ENCODE measurements at regions not wholly inside any gene's neighbourhood (a gene's known extent, or its start where the extent isn't known, plus 50 kb on each side); places are given as distances from the start of the nearest gene placed in this dataset.

DNA sequence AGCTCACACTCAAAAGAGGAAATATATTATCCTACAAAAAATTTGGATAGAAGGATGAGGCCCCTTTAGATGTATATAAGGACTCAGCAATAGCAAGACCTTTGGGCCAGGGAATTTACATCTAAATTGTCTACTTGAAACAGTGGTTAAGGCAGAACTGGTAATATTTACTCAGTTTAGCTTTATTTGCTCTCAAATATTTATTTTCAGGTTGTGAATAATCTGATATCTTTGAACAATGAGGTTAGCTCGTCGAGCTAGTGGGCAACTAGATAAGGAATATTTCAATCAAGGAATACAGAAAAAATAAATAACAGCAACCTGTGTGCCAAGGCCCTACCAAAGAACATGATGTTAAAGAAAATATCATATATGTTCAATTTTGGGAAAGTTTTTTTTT, 966.3 kb downstream of the DTWD2 start:
- Histone ChIP-seq H3K9me3 (ENCODE audit: control insufficient read depth in 2 of 2, insufficient read depth in 1 of 2, low read length in 1 of 2) (no peaks in the 10 kb centered on the region), H3K36me3 (ENCODE audit: control insufficient read depth in 2 of 2, insufficient read depth in 2 of 2, low read length in 1 of 2) (no peaks in the 10 kb centered on the region), H3K4me3 (ENCODE audit: low read length in 2 of 2) (no peak overlapping the region), H3K27ac (ENCODE audit: low read depth in 1 of 2, low read length in 1 of 2) (no peak overlapping the region), H3K4me1 (ENCODE audit: control insufficient read depth in 2 of 2, insufficient read depth in 2 of 2, low read length in 2 of 2) (no peaks in the 10 kb centered on the region), H3K27me3 (ENCODE audit: control insufficient read depth in 2 of 2, insufficient read depth in 1 of 2, low read length in 1 of 2) (no peaks in the 10 kb centered on the region)
- no peak for DNase-seq (ENCODE audit: low read depth in 6 of 9, low spot score in 9 of 9)
- WGBS: 90% methylated on average over 2 of the region's 2 CpGs

DNA sequence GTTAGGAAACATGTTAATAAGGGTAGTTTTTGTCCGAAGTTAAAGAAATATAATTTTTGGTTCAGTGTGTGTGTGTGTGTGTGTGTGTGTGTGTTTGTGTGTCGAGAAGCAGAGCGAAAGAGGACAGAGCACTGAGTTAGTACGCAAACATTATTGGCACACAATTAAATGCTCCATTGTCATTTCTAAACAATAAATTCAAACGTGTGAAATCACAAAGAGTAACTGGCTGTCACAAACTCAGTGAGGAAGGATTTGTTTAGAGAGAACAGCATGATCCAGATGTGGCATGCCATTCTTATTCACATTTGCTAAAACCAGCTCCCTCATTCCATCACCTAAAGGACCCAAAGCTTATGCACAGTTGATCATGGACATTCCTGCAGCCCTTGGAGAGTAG, 970.8 kb downstream of the DTWD2 start:
- H3K4me3 ChIP-seq (ENCODE audit: low read length in 2 of 2): no peak overlapping the region
- 90% methylated on average over 5 of the region's 5 CpGs for WGBS
- H3K27ac ChIP-seq (ENCODE audit: low read depth in 1 of 2, low read length in 1 of 2): no peak overlapping the region
- H3K27me3 ChIP-seq (ENCODE audit: control insufficient read depth in 2 of 2, insufficient read depth in 1 of 2, low read length in 1 of 2): no peaks in the 10 kb centered on the region
- no peak for DNase-seq (ENCODE audit: low read depth in 6 of 9, low spot score in 9 of 9)
- no peaks in the 10 kb centered on the region for H3K4me1 ChIP-seq (ENCODE audit: control insufficient read depth in 2 of 2, insufficient read depth in 2 of 2, low read length in 2 of 2)
- H3K9me3 ChIP-seq (ENCODE audit: control insufficient read depth in 2 of 2, insufficient read depth in 1 of 2, low read length in 1 of 2): no peaks in the 10 kb centered on the region
- no peaks in the 10 kb centered on the region for H3K36me3 ChIP-seq (ENCODE audit: control insufficient read depth in 2 of 2, insufficient read depth in 2 of 2, low read length in 1 of 2)

DNA sequence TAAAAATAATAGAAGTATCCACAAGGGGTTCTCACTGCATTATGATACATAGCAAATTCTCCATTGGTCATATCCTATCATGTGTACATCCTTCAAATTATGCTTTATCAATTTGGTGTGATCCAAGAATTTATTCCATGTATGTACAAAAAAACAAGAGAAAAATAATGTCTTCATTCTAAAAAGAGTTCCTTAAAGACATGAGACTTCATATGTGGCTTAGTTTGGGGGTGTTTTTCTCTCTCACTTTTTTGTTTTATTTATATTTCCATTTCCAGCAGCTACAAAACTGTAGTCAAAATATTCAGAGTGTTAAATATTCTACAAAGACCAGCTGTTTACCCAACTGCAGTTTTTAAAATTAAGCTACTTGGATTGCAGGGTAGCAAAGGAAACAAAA, 972.0 kb downstream of the DTWD2 start:
- H3K27ac ChIP-seq (ENCODE audit: low read depth in 1 of 2, low read length in 1 of 2): no peak overlapping the region
- no peak for DNase-seq (ENCODE audit: low read depth in 6 of 9, low spot score in 9 of 9)
- no peaks in the 10 kb centered on the region for H3K9me3 ChIP-seq (ENCODE audit: control insufficient read depth in 2 of 2, insufficient read depth in 1 of 2, low read length in 1 of 2)
- H3K4me3 ChIP-seq (ENCODE audit: low read length in 2 of 2): no peak overlapping the region
- no peaks in the 10 kb centered on the region for H3K4me1 ChIP-seq (ENCODE audit: control insufficient read depth in 2 of 2, insufficient read depth in 2 of 2, low read length in 2 of 2)
- H3K27me3 ChIP-seq (ENCODE audit: control insufficient read depth in 2 of 2, insufficient read depth in 1 of 2, low read length in 1 of 2): no peaks in the 10 kb centered on the region
- no peaks in the 10 kb centered on the region for H3K36me3 ChIP-seq (ENCODE audit: control insufficient read depth in 2 of 2, insufficient read depth in 2 of 2, low read length in 1 of 2)

DNA sequence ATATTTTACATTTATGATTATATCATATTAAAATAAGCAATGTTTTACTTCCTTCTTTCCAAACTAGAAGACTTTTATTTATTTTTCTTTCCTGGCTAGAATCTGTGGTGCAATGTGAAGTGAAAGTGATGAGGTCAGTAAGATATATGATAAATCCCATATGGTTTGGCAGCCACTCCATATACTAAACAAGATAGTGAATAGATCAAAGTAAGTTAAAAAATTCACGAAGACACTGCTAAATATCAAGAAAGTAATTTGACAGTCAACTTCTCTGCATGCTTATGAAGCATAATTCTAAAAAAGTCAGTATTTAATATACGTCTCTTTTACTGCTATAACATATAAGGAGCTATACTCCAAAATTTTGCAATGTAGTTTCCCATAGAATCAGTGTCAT, 972.8 kb downstream of the DTWD2 start:
- Histone ChIP-seq H3K27ac (ENCODE audit: low read depth in 1 of 2, low read length in 1 of 2) (no peak overlapping the region), H3K9me3 (ENCODE audit: control insufficient read depth in 2 of 2, insufficient read depth in 1 of 2, low read length in 1 of 2) (no peaks in the 10 kb centered on the region), H3K4me3 (ENCODE audit: low read length in 2 of 2) (no peak overlapping the region), H3K27me3 (ENCODE audit: control insufficient read depth in 2 of 2, insufficient read depth in 1 of 2, low read length in 1 of 2) (no peaks in the 10 kb centered on the region), H3K36me3 (ENCODE audit: control insufficient read depth in 2 of 2, insufficient read depth in 2 of 2, low read length in 1 of 2) (no peaks in the 10 kb centered on the region), H3K4me1 (ENCODE audit: control insufficient read depth in 2 of 2, insufficient read depth in 2 of 2, low read length in 2 of 2) (no peaks in the 10 kb centered on the region)
- DNase-seq (ENCODE audit: low read depth in 6 of 9, low spot score in 9 of 9): no peak
- WGBS: 95% methylated on average over 2 of the region's 2 CpGs

DNA sequence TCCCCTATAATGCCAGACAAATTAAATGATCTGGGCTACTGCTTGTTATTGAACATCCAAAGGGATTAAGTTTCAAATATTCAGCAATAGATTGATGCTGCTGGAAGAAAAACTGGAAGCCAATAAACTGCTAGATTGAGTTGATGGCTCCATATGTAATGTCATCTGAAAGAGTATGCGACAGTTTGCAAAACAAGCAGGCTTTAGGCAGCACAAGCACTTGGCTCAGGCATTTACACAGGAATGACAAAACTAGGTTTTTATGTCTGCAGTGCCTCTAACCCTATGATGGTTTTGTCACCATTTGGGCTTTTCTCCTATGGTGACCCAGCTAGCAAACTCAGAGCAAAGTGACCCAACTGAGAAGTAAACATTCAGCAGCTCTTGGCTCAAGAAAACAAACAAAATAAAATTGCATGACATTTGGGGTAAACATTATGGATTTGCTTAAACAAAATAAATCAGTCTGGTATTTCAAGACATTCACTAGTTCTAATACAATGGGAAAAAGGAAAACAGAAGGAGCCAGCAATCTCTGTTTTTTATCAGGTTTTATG, 978.5 kb downstream of the DTWD2 start:
- Histone ChIP-seq H3K27ac (ENCODE audit: low read depth in 1 of 2, low read length in 1 of 2) (no peak overlapping the region), H3K9me3 (ENCODE audit: control insufficient read depth in 2 of 2, insufficient read depth in 1 of 2, low read length in 1 of 2) (no peaks in the 10 kb centered on the region), H3K27me3 (ENCODE audit: control insufficient read depth in 2 of 2, insufficient read depth in 1 of 2, low read length in 1 of 2) (no peaks in the 10 kb centered on the region), H3K36me3 (ENCODE audit: control insufficient read depth in 2 of 2, insufficient read depth in 2 of 2, low read length in 1 of 2) (no peaks in the 10 kb centered on the region), H3K4me1 (ENCODE audit: control insufficient read depth in 2 of 2, insufficient read depth in 2 of 2, low read length in 2 of 2) (no peaks in the 10 kb centered on the region), H3K4me3 (ENCODE audit: low read length in 2 of 2) (no peak overlapping the region)
- whole genome bisulfite sequencing: 98% methylated on average over 1 of the region's 1 CpG
- DNase-seq (ENCODE audit: low read depth in 6 of 9, low spot score in 9 of 9): no peak

DNA sequence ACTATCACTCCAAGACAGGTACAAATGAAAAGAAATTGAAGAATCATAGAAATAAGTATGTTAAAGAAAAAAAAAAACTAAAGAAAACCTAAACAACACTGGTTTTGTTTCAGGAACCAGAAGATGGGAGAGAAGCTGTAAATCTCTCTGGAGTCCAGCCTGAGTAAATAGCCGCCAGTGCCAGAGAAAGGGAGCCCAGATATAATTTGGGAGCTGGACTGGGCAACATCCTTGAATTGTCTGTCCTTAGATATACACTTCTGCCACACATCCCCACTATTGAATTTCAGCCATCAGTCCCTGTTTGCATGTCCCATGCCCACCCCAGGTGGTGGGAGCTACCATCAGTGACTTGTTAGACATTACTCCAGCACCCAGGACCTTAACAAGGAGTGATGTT, 979.6 kb downstream of the DTWD2 start:
- H3K36me3 ChIP-seq (ENCODE audit: control insufficient read depth in 2 of 2, insufficient read depth in 2 of 2, low read length in 1 of 2): no peaks in the 10 kb centered on the region
- no peak for DNase-seq (ENCODE audit: low read depth in 6 of 9, low spot score in 9 of 9)
- WGBS: 100% methylated on average over 1 of the region's 1 CpG
- H3K4me1 ChIP-seq (ENCODE audit: control insufficient read depth in 2 of 2, insufficient read depth in 2 of 2, low read length in 2 of 2): no peaks in the 10 kb centered on the region
- H3K9me3 ChIP-seq (ENCODE audit: control insufficient read depth in 2 of 2, insufficient read depth in 1 of 2, low read length in 1 of 2): no peaks in the 10 kb centered on the region
- no peak overlapping the region for H3K27ac ChIP-seq (ENCODE audit: low read depth in 1 of 2, low read length in 1 of 2)
- no peaks in the 10 kb centered on the region for H3K27me3 ChIP-seq (ENCODE audit: control insufficient read depth in 2 of 2, insufficient read depth in 1 of 2, low read length in 1 of 2)
- no peak overlapping the region for H3K4me3 ChIP-seq (ENCODE audit: low read length in 2 of 2)

DNA sequence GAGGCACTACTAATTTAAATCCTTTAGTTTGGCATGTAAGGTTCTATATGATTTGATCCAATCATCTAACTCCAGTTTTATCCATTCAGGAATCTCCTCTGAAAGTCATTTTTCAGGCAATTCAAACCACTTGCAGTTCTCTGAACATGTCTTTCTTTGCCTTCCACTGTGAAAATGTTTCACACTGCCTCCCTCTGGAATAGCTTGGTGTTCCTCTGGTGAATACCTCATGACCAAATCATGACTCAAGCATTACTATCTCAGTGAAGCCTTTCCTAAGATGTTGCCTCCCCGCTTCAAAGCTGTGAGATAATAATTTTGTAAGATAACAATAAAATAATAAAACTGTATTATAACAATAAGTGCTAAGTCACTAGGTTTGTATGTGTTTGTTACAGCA, 981.1 kb downstream of the DTWD2 start:
- Histone ChIP-seq H3K4me1 (ENCODE audit: control insufficient read depth in 2 of 2, insufficient read depth in 2 of 2, low read length in 2 of 2) (no peaks in the 10 kb centered on the region), H3K27me3 (ENCODE audit: control insufficient read depth in 2 of 2, insufficient read depth in 1 of 2, low read length in 1 of 2) (no peaks in the 10 kb centered on the region), H3K27ac (ENCODE audit: low read depth in 1 of 2, low read length in 1 of 2) (no peak overlapping the region), H3K36me3 (ENCODE audit: control insufficient read depth in 2 of 2, insufficient read depth in 2 of 2, low read length in 1 of 2) (no peaks in the 10 kb centered on the region), H3K4me3 (ENCODE audit: low read length in 2 of 2) (no peak overlapping the region), H3K9me3 (ENCODE audit: control insufficient read depth in 2 of 2, insufficient read depth in 1 of 2, low read length in 1 of 2) (no peaks in the 10 kb centered on the region)
- DNase-seq (ENCODE audit: low read depth in 6 of 9, low spot score in 9 of 9): no peak
- WGBS: 95% methylated on average over 1 of the region's 1 CpG

DNA sequence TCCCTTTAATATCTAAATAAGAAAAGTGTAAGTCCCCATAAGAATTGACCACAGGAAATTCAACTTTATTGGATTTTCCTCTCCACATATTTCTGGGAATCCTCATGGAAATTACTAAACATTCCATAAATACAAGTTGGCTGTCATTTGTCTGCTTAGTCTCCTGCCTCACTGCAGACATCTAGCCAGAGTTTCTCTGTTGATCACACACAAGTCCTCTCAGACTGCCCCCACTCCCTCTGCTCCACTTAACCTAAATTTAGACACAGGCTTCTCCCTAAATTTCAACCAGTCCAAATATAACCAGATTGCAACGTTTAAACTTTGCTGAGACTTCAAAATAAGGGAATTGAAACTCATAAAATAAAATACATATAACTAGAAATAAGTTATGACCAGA, 982.1 kb downstream of the DTWD2 start:
- Histone ChIP-seq H3K9me3 (ENCODE audit: control insufficient read depth in 2 of 2, insufficient read depth in 1 of 2, low read length in 1 of 2) (no peaks in the 10 kb centered on the region), H3K27me3 (ENCODE audit: control insufficient read depth in 2 of 2, insufficient read depth in 1 of 2, low read length in 1 of 2) (no peaks in the 10 kb centered on the region), H3K27ac (ENCODE audit: low read depth in 1 of 2, low read length in 1 of 2) (no peak overlapping the region), H3K4me1 (ENCODE audit: control insufficient read depth in 2 of 2, insufficient read depth in 2 of 2, low read length in 2 of 2) (no peaks in the 10 kb centered on the region), H3K36me3 (ENCODE audit: control insufficient read depth in 2 of 2, insufficient read depth in 2 of 2, low read length in 1 of 2) (no peaks in the 10 kb centered on the region), H3K4me3 (ENCODE audit: low read length in 2 of 2) (no peak overlapping the region)
- DNase-seq (ENCODE audit: low read depth in 6 of 9, low spot score in 9 of 9): no peak
- WGBS: 57% methylated on average over 1 of the region's 1 CpG

DNA sequence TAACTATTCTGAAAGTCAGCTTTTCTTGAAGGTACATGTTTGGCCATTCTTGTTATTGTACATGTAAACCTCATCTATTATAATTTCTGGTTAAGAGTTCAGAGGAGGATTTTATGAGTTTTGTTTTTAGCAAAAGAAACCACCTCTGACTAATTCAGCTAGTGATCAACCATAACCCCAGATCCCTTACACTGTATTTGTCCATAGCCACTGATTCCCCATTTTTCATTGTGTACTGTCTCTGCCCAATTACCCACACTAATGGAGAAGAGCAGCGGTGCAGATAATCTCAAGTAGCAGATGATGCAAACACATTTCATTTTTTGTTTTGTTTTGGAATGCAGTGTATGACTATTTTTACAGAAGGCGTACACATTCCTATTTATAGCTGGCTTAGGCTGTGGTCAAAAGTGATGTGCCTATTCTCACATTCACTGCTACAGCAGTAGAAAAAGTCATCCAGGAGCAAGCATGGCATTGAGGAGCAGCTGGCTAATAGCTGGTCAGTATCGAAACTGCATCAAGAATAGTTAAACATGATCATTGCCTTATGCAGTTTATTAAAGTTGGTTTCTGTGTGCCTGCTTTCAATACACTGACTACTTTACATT, 988.3 kb downstream of the DTWD2 start:
- Histone ChIP-seq H3K4me3 (ENCODE audit: low read length in 2 of 2) (no peak overlapping the region), H3K4me1 (ENCODE audit: control insufficient read depth in 2 of 2, insufficient read depth in 2 of 2, low read length in 2 of 2) (no peaks in the 10 kb centered on the region), H3K36me3 (ENCODE audit: control insufficient read depth in 2 of 2, insufficient read depth in 2 of 2, low read length in 1 of 2) (no peaks in the 10 kb centered on the region), H3K27me3 (ENCODE audit: control insufficient read depth in 2 of 2, insufficient read depth in 1 of 2, low read length in 1 of 2) (no peaks in the 10 kb centered on the region), H3K27ac (ENCODE audit: low read depth in 1 of 2, low read length in 1 of 2) (no peak overlapping the region), H3K9me3 (ENCODE audit: control insufficient read depth in 2 of 2, insufficient read depth in 1 of 2, low read length in 1 of 2) (no peaks in the 10 kb centered on the region)
- no peak for DNase-seq (ENCODE audit: low read depth in 6 of 9, low spot score in 9 of 9)
- WGBS: 94% methylated on average over 3 of the region's 3 CpGs

DNA sequence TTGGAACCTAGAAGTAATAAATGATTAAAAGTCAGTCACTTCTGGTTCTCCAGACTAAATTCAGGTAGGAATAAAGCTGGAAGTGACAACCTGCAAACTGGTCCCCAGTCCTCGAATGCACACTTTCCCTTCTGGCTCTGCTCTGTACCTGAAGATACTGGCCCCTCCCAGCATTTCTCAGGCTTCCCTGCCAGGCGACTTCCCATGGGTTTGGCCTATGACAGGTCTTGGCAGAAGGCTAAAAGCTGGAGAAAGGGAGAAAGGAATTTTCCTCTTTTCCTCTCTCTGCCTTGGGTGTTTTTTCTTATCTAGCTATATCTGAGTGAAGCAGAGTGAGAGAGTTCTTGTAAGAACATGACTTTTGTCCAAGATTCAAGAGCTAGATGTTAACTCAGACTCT, 1005.7 kb downstream of the DTWD2 start:
- H3K4me3 ChIP-seq (ENCODE audit: low read length in 2 of 2): no peak overlapping the region
- no peaks in the 10 kb centered on the region for H3K9me3 ChIP-seq (ENCODE audit: control insufficient read depth in 2 of 2, insufficient read depth in 1 of 2, low read length in 1 of 2)
- no peak for DNase-seq (ENCODE audit: low read depth in 6 of 9, low spot score in 9 of 9)
- H3K27me3 ChIP-seq (ENCODE audit: control insufficient read depth in 2 of 2, insufficient read depth in 1 of 2, low read length in 1 of 2): no peaks in the 10 kb centered on the region
- H3K27ac ChIP-seq (ENCODE audit: low read depth in 1 of 2, low read length in 1 of 2): no peak overlapping the region
- H3K4me1 ChIP-seq (ENCODE audit: control insufficient read depth in 2 of 2, insufficient read depth in 2 of 2, low read length in 2 of 2): no peaks in the 10 kb centered on the region
- WGBS: 89% methylated on average over 2 of the region's 2 CpGs
- no peaks in the 10 kb centered on the region for H3K36me3 ChIP-seq (ENCODE audit: control insufficient read depth in 2 of 2, insufficient read depth in 2 of 2, low read length in 1 of 2)

All from thymus (tissue), 11 donors.